ENCODE measurements at regions not wholly inside any gene's neighbourhood (a gene's known extent, or its start where the extent isn't known, plus 50 kb on each side); places are given as distances from the start of the nearest gene placed in this dataset.
"Not testable (repeated sequence)": the region's sequence is repeated elsewhere in the genome, so short reads cannot be mapped to it uniquely, and the experiment has no call there.

DNA sequence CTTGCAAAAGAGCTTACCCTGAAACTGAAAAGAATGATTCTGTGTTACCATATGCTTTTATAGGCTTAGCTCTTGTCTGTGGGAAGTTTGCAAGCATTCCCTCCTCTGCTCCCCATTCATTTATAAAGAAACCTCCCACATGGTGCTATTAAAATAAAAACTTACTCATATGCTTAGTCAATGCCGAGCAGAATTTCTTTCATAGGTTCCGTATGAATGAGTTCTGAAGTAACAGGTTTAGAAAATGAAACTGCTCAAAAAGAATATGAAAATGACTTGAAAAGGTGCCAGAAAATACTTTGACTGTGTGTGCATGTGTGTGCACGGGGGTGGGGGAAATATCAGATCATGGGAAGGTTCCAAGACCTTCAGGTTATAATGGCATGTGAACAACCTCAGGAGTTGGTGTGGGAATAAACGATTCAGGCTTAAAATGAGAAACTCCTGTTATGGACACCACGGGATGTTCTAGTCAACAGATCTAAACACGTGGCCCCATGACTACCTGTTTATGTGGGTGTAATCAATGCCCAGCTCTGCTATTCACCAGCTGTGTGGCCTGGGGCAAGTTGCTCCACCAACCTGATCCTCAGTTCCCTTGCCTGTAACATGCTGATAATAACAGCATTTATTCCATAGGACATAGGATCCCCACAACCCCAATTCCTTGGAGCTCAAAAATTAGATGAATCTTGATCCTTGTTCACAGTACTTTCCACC, 293.7 kb upstream of the PLGLB1 start:
- TF ChIP-seq, protein P1, sequence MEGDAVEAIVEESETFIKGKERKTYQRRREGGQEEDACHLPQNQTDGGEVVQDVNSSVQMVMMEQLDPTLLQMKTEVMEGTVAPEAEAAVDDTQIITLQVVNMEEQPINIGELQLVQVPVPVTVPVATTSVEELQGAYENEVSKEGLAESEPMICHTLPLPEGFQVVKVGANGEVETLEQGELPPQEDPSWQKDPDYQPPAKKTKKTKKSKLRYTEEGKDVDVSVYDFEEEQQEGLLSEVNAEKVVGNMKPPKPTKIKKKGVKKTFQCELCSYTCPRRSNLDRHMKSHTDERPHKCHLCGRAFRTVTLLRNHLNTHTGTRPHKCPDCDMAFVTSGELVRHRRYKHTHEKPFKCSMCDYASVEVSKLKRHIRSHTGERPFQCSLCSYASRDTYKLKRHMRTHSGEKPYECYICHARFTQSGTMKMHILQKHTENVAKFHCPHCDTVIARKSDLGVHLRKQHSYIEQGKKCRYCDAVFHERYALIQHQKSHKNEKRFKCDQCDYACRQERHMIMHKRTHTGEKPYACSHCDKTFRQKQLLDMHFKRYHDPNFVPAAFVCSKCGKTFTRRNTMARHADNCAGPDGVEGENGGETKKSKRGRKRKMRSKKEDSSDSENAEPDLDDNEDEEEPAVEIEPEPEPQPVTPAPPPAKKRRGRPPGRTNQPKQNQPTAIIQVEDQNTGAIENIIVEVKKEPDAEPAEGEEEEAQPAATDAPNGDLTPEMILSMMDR (IDR thresholded peaks at IDR 0.05; ENCODE audit: low read length): not testable (repeated sequence)
- TF ChIP-seq EZH2 (IDR thresholded peaks at IDR 0.05; ENCODE audit: borderline replicate concordance, low read length): not testable (repeated sequence)
